Type B pancreatic cell (in vitro differentiated cells): ENCODE measurements at regions not wholly inside any gene's neighbourhood (a gene's known extent, or its start where the extent isn't known, plus 50 kb on each side); places are given as distances from the start of the nearest gene placed in this dataset.

ENCODE experiments used
- DNase-seq: peaks from one replicate; pipeline ENCODE4 v3.0.0; 2021; ENCODE audit warnings: mixed read lengths; ENCODE audit not compliant: unreplicated experiment; ENCODE audit errors: extremely low spot score
- H3K27ac Mint-ChIP-seq: 2 replicates; pipeline ENCODE4 v1.8.0; 2021; ENCODE audit warnings: mild to moderate bottlenecking, mixed read lengths
- H3K27me3 Mint-ChIP-seq: 2 replicates; pipeline ENCODE4 v1.8.0; 2021; ENCODE audit warnings: mixed read lengths
- H3K36me3 Mint-ChIP-seq: 2 replicates; pipeline ENCODE4 v1.8.0; 2021; ENCODE audit warnings: mixed read lengths
- H3K4me1 Mint-ChIP-seq: one replicate; pipeline ENCODE4 v1.8.0; 2021; ENCODE audit warnings: mixed read lengths; ENCODE audit not compliant: unreplicated experiment
- H3K4me3 Mint-ChIP-seq: 2 replicates; pipeline ENCODE4 v1.8.0; 2021; ENCODE audit warnings: mild to moderate bottlenecking, mixed read lengths
- H3K9me3 Mint-ChIP-seq: 2 replicates; pipeline ENCODE4 v1.8.0; 2021; ENCODE audit warnings: mixed read lengths
- CTCF ChIP-seq: fragments of 200-600 bp; sonication (generic); conservative IDR thresholded peaks from 2 replicates; pipeline ENCODE4 v1.5.0; 2021; ENCODE audit warnings: antibody characterized with exemption, mild to moderate bottlenecking

DNA sequence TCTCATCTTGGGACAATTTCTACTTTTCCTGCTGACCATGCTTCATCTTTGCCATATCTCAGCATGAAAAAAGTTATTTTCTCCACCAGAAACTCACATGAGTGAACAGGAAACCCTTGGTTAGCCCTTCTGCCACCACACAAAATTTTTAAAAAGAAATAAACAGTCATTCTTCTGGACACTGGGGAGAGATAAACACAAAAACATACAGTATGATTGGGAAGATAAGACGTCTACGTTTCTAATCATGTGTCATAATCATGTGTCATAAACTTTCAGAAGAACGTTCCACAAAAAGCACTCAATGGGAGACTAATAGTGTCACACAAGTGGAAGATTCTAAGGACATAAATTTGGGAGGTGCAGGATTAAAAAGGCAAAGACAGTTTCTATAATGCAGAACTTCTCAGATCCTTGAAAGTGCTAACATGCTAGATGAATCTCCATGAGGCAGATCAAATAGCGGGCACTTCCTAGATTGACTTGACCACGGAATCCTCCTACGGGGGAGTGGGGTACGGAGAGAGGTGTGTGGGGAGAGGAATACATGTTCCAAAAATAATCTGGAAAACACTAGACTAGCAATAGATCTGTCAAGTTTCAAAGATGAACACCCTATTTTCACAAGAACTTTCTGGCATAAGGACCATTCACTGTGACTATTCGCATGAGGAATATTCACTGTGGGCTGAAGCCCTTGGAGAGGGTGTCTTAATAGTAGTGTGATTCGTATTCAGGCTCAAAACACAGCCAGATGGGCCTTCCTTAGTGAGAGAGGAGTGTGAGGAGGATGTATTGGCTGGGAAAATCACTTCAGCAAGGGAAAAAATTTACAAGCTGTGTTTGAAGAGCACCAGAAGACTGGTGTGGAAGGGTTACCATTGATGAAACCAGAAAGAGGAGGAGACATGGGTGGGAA is 206.7 kb downstream of the SETD4 start:
- Mint-ChIP-seq H3K4me1 (no peaks in the 10 kb centered on the region), H3K27me3 (peaks cover 19% of the 10 kb centered on the region), H3K4me3 (no peak overlapping the region), H3K9me3 (no peaks in the 10 kb centered on the region), H3K27ac (no peak overlapping the region), H3K36me3 (no peaks in the 10 kb centered on the region)
- TF ChIP-seq CTCF, result no peak
- DNase-seq, result no peak

DNA sequence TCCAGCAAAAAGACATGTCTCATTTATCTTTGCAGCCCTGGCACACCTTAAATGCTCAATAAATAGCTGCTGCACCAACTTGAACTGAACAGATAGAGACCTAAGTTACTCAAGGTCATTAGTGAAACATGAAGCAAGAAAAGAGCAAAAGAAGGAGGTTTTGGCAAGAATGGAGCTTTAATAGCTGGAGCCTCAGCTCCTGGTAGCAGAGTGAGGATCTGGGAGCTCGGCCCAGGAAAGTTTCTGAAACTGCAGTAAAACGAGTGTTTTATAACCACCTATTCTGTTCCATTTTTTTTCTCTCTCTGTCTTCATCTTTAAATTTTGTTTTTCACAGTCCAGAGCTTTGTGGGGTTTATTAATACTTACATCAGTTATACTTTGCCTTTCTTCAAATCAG is 207.5 kb downstream of the SETD4 start:
- H3K36me3 Mint-ChIP-seq, result no peaks in the 10 kb centered on the region
- H3K27ac Mint-ChIP-seq, result no peak overlapping the region
- peaks cover 2% of the 10 kb centered on the region for H3K9me3 Mint-ChIP-seq
- no peak overlapping the region for H3K4me3 Mint-ChIP-seq
- TF ChIP-seq CTCF, result no peak
- no peaks in the 10 kb centered on the region for H3K4me1 Mint-ChIP-seq
- peaks cover 19% of the 10 kb centered on the region for H3K27me3 Mint-ChIP-seq
- DNase-seq, result no peak

- H3K4me3 Mint-ChIP-seq, result no peak overlapping the region
- DNase-seq, result no peak
- no peaks in the 10 kb centered on the region for H3K4me1 Mint-ChIP-seq
- no peak overlapping the region for H3K27ac Mint-ChIP-seq
- H3K27me3 Mint-ChIP-seq, result peaks cover 32% of the 10 kb centered on the region
- no peak for TF ChIP-seq CTCF
- peaks cover 4% of the 10 kb centered on the region for H3K9me3 Mint-ChIP-seq
- no peaks in the 10 kb centered on the region for H3K36me3 Mint-ChIP-seq
Measured at GRCh38 chr21:35850542-35851103, 209.7 kb downstream of the SETD4 start.

- H3K36me3 Mint-ChIP-seq, result no peaks in the 10 kb centered on the region
- H3K4me3 Mint-ChIP-seq, result no peak overlapping the region
- no peak overlapping the region for H3K27ac Mint-ChIP-seq
- DNase-seq, result no peak
- H3K27me3 Mint-ChIP-seq, result peaks cover 30% of the 10 kb centered on the region
- H3K9me3 Mint-ChIP-seq, result peaks cover 4% of the 10 kb centered on the region
- no peaks in the 10 kb centered on the region for H3K4me1 Mint-ChIP-seq
- TF ChIP-seq CTCF, result no peak
Measured at GRCh38 chr21:35850029-35850428, 210.3 kb downstream of the SETD4 start.

DNA sequence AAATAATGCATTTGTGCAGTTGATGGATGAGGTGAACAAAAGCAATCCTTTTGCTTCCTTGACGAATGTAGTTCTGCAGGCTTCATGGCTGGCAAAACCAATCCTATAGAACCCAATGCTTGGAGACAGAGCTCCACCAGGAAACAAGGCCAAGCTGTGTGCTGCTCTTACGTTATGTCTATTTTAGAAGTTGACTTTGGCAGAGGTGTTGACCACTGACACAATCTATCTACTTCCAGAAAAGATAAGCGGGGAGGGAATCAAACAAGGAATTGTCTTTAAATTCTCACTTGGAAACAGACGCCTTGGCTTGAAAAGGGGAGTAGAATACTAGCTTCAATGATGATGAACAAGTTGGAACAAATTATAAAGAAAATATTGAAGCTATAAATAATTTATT is 211.2 kb downstream of the SETD4 start:
- no peak overlapping the region for H3K4me3 Mint-ChIP-seq
- no peaks in the 10 kb centered on the region for H3K4me1 Mint-ChIP-seq
- TF ChIP-seq CTCF, result no peak
- H3K36me3 Mint-ChIP-seq, result no peaks in the 10 kb centered on the region
- no peak overlapping the region for H3K27ac Mint-ChIP-seq
- H3K27me3 Mint-ChIP-seq, result peaks cover 26% of the 10 kb centered on the region
- DNase-seq, result no peak
- H3K9me3 Mint-ChIP-seq, result peaks cover 4% of the 10 kb centered on the region
